Heart left ventricle (tissue), 16 donors: ENCODE measurements at regions not wholly inside any gene's neighbourhood (a gene's known extent, or its start where the extent isn't known, plus 50 kb on each side); places are given as distances from the start of the nearest gene placed in this dataset.

Source experiments
- ATAC-seq, 4 donors: fragments of 200-7000 bp; cut with Tn5 transposase; one replicate each; pipeline ENCODE4 v1.9.1; 2020 to 2022; ENCODE audit warnings: moderate library complexity in 4 of 4, mild to moderate bottlenecking in 3 of 4, moderate number of reproducible peaks in 1 of 4
- DNase-seq, 5 donors: peaks; one replicate each; pipeline ENCODE4 v3.0.0-alpha.2; 2020
- H3K27ac ChIP-seq, 12 donors: fragments of 200-600 bp; sonication (generic) in 4 of 12; one replicate each; pipeline versions ENCODE4 v1.5.0 to v1.8.0; 2016 to 2022; ENCODE audit warnings: mild to moderate bottlenecking in 2 of 12
- H3K27me3 ChIP-seq, 9 donors: fragments of 200-600 bp; sonication (generic) in 2 of 9; one replicate each; pipeline versions ENCODE4 v1.5.1 to v1.8.0; 2016 to 2022; ENCODE audit warnings: mild to moderate bottlenecking in 3 of 9
- H3K36me3 ChIP-seq, 9 donors: fragments of 200-600 bp; sonication (generic) in 2 of 9; one replicate each; pipeline versions ENCODE4 v1.5.0 to v1.8.0; 2018 to 2022; ENCODE audit warnings: mild to moderate bottlenecking in 2 of 9
- H3K4me1 ChIP-seq, 12 donors: fragments of 200-600 bp; sonication (generic) in 4 of 12; one replicate each; pipeline versions ENCODE4 v1.5.0 to v1.8.0; 2016 to 2022; ENCODE audit warnings: mild to moderate bottlenecking in 3 of 12
- H3K4me3 ChIP-seq, 12 donors: fragments of 200-600 bp; sonication (generic) in 4 of 12; one replicate each; pipeline versions ENCODE4 v1.5.0 to v1.8.0; 2017 to 2022; ENCODE audit warnings: mild to moderate bottlenecking in 9 of 12, moderate library complexity in 4 of 12
- H3K9me3 ChIP-seq, 12 donors: fragments of 200-600 bp; sonication (generic) in 4 of 12; one replicate each; pipeline versions ENCODE4 v1.5.0 to v1.8.0; 2016 to 2022; ENCODE audit warnings: mild to moderate bottlenecking in 1 of 12
- CTCF ChIP-seq, 12 donors: fragments of 200-600 bp; sonication (generic) in 4 of 12; IDR thresholded peaks; one replicate each; pipeline versions ENCODE4 v1.5.0 to v1.8.0; 2018 to 2022; ENCODE audit warnings: antibody characterized with exemption in 12 of 12, mild to moderate bottlenecking in 5 of 12
- POLR2A ChIP-seq, 2 donors: fragments of 450-650 bp; IDR thresholded peaks; one replicate each; pipeline ENCODE4 v1.6.1; 2017; ENCODE audit warnings: antibody characterized with exemption in 2 of 2, mild to moderate bottlenecking in 2 of 2, moderate library complexity in 2 of 2
- WGBS, 4 donors: extraction: QIAGEN DNeasy Blood & Tissue Kit in 2 of 4; methylation state at CpG; one replicate each; pipeline versions ENCODE4 v1.1.5 to v1.1.7; 2013 to 2018; 5-methylcytosine and 5-hydroxymethylcytosine counted together
- intact Hi-C, 10 donors: fragments of 100-400 bp; cut with DNase I; formaldehyde crosslinking; loops; one replicate each; pipeline versions ENCODE4 v1.11.1 to v1.14.2; 2022
- donor health status: ischemic (EF 13 %, LVEDD 7.1; RV severe dilation, severe dysfunction).
- donor health status: healthy with polysubstance abuse.
- donor health status: DM: no; HTN: yes; CAD: no.
- donor health status: DM: no; HTN: no; CAD: no.
- donor health status: ischemic (EF 25% LVEDD 6.9; RV normal size, moderate dysfunction).
- donor health status: ischemic (EF 25% LVEDD 5.7; RV mildly dilated, moderate dysfunction).
- donor health status: healthy.
- donor health status: DM: yes; HTN: yes; CAD: no.
- donor health status: ischemic (EF 35%, LVEDD 5.7; RV mildly dilated, moderate dysfunction).
- donor health status: nonischemic (EF 11% LVEDD 7.7; RV severe dilation, severe dysfunction).
- donor health status: DM: yes; HTN: yes; CAD: no.
- donor health status: PGD.
- donor health status: ischemic (EF 29% LVEDD 5.4; RV normal size, mild dysfunction).
- donor health status: nonischemic (EF 23%, LVEDD 6.1; RV moderate dilation, normal function).

- Histone ChIP-seq H3K9me3 (peaks cover 0 to 5% (median 0%) of the 10 kb centered on the region in 12 donors), H3K4me1 (no peaks in the 10 kb centered on the region), H3K27me3 (peaks cover 0 to 3% (median 0%) of the 10 kb centered on the region in 9 donors), H3K27ac (no peak overlapping the region), H3K36me3 (no peaks in the 10 kb centered on the region), H3K4me3 (no peak overlapping the region)
- no peak for ATAC-seq
- intact Hi-C loops = loop anchor here in 7 of 10 donors (5.0 to 10.0 kb wide), 6 partner anchors 141 to 1479 kb away; no protein-coding TSS in a partner anchor
- 60 to 96% (median 84%) methylated on average over 4 of the region's 4 CpGs for WGBS, 4 donors
- DNase-seq = no peak
- TF ChIP-seq POLR2A (IDR thresholded peaks at IDR 0.05) = no peak
- no peak for TF ChIP-seq CTCF (IDR thresholded peaks at IDR 0.05)
These were observed 122.3 kb downstream of the SLC30A10 start for GRCh38 chr1:219806020-219806419.

DNA sequence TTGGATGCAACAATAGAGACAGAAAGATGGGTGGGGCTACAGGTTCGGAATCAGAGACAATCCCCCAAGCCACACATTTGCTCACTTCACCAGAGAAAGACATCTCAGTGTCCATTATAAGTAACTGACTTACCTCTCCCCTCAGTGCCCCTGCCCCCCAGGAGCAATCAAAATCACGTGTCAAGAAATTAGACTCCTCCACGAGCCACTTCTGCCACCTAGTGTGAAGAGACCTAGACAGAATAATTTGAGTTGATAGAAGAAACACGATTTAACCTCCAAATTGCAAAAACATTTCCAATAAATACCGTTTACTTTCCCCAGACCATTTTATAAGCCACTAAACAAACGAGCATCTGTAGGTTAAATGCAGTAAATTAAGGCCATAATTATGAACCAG is 123.2 kb downstream of the SLC30A10 start:
- no peaks in the 10 kb centered on the region for H3K36me3 ChIP-seq
- DNase-seq (no peak), ATAC-seq (no peak)
- TF ChIP-seq CTCF (IDR thresholded peaks at IDR 0.05) = peak in 11 of 12 donors; percentile 9 to 42 (median 24)
- TF ChIP-seq POLR2A (IDR thresholded peaks at IDR 0.05) = no peak
- H3K27ac ChIP-seq = no peak overlapping the region
- peaks cover 0 to 5% (median 0%) of the 10 kb centered on the region in 12 donors for H3K9me3 ChIP-seq
- H3K4me3 ChIP-seq = no peak overlapping the region
- 52 to 64% (median 58%) methylated on average over 6 of the region's 6 CpGs for WGBS, 4 donors
- intact Hi-C loops = loop anchor here in 7 of 10 donors (5.0 to 10.0 kb wide), 6 partner anchors 140 to 1478 kb away; no protein-coding TSS in a partner anchor
- no peaks in the 10 kb centered on the region for H3K4me1 ChIP-seq
- H3K27me3 ChIP-seq = peaks cover 0 to 3% (median 0%) of the 10 kb centered on the region in 9 donors

DNA sequence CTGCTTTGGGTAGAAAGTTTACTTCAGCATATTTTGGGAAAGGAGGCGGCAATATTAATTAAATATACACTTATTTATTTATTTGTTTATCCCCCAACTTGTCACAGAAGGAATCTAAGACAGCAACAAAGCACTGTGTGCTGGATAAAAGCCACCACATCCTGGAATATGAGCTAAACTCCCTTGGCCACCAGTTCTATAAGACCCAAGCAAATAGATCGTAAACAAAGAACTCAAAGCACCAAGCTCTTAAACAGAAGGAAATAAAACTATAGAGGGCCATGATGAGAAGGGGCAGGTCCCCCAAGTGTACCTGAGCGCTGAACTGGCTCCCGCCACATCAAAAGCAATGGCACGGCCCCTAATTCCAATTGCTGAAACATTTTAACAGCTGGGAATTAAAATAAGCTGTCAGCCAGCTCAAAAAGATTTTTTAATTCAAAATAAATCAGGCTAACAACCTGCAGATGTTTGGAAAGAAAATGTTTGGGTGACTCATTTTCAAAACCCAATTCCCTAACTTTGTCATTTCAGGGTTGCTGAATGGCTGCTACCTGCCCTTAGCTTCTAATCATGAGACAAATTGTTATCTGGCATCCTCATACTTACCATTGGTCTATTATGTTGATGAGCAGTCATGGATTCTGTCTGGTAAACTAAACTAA is 127.1 kb downstream of the SLC30A10 start:
- no peaks in the 10 kb centered on the region for H3K4me1 ChIP-seq
- no peak overlapping the region for H3K4me3 ChIP-seq
- H3K36me3 ChIP-seq = no peaks in the 10 kb centered on the region
- ATAC-seq (no peak), DNase-seq (no peak)
- intact Hi-C loops = loop anchor here in 6 of 10 donors (5.0 to 10.0 kb wide), 5 partner anchors 136 to 236 kb away; no protein-coding TSS in a partner anchor
- H3K27ac ChIP-seq = no peak overlapping the region
- WGBS, 4 donors = 80 to 88% (median 84%) methylated on average over 5 of the region's 5 CpGs
- H3K9me3 ChIP-seq = peaks cover 0 to 5% (median 0%) of the 10 kb centered on the region in 12 donors
- no peaks in the 10 kb centered on the region for H3K27me3 ChIP-seq
- no peak for TF ChIP-seq POLR2A (IDR thresholded peaks at IDR 0.05)
- no peak for TF ChIP-seq CTCF (IDR thresholded peaks at IDR 0.05)

DNA sequence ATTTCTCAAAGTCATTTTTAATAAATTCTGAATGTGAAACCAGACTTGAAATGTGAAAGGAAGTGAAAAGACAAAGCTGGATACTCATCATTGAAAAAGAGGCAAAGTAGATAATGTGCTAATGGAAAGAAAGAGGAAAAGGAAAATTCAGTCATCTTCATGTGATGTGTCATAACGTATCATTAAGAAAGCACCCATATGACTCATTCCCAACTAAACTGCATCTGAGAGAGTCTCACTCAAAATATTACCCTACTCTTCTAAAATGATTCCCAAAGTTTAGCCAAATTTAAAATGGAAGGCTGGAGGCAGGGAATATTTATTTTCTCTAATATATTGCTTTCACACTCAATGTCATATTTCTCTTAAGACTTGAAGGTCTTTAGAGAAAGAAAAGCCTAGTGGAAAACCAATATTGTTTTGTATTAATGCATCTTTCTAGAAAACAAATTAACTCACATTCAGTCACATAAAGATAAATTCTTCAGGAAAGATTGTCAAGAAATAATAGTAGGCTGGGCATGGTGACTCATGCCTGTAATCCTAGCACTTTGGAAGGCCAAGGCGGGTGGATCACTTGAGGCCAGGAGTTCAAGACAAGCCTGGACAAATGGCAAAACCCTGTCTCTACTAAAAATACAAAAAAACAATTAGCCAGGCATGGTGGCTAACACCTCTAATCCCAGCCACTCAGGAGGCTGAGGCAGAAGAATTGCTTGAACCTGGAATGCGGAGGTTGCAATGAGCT is 129.9 kb downstream of the SLC30A10 start:
- DNase-seq (no peak), ATAC-seq (peak in 1 of 4 donors; percentile 65)
- Histone ChIP-seq H3K4me1 (no peaks in the 10 kb centered on the region), H3K36me3 (no peaks in the 10 kb centered on the region), H3K9me3 (no peaks in the 10 kb centered on the region), H3K4me3 (no peak overlapping the region), H3K27me3 (no peaks in the 10 kb centered on the region), H3K27ac (no peak overlapping the region)
- no peak for TF ChIP-seq CTCF (IDR thresholded peaks at IDR 0.05)
- no peak for TF ChIP-seq POLR2A (IDR thresholded peaks at IDR 0.05)
- 77 to 87% (median 84%) methylated on average over 3 of the region's 3 CpGs for WGBS, 4 donors
- intact Hi-C loops = no loop called here
